HG02763 (cell line): ENCODE measurements at regions not wholly inside any gene's neighbourhood (a gene's known extent, or its start where the extent isn't known, plus 50 kb on each side); places are given as distances from the start of the nearest gene placed in this dataset.

Experiments used
- ATAC-seq: cut with Tn5 transposase; IDR thresholded peaks from one replicate; pipeline ENCODE4 v1.9.1; 2021; ENCODE audit warnings: mild to moderate bottlenecking, moderate library complexity; ENCODE audit not compliant: unreplicated experiment

DNA sequence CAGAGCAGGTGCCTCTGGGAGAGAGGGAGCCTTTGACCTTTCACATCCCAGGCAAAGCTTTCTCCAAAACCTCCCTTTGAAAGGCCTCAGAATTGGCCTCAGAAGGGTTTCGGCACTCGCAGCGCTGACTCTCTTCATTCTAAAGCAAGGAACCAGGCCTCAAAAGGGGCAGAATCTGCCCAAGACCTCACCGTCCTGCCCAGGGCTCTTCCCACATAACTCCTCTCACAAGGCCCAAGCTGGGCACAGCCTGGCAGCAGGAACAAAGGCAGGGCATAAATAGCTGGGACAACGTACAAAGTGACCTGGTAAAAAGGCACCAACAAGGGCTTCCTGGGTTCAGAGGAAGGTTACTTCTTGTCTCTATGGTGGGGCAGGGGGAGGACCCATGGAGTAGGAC is 166.3 kb upstream of the FSTL4 start:
- no peak for ATAC-seq

DNA sequence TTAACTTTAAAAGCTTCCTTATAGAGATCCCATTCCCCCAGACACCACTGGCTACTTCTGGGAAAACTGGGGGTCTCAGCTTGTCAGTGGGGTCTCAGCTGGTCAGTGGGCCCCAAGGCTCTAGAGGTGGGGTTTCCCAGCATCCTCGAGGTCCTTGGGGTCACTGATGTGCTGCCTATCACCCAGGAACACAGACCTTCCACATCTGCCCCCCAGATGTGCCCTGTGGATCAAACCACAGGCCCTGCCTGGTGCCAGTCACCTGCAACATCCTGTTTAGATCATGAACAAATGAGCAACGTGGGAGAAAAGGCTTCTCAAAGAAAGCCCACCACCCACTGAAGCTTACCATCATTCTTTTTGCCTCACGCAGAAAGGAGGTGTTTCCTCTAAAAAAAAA is 165.6 kb upstream of the FSTL4 start:
- no peak for ATAC-seq

DNA sequence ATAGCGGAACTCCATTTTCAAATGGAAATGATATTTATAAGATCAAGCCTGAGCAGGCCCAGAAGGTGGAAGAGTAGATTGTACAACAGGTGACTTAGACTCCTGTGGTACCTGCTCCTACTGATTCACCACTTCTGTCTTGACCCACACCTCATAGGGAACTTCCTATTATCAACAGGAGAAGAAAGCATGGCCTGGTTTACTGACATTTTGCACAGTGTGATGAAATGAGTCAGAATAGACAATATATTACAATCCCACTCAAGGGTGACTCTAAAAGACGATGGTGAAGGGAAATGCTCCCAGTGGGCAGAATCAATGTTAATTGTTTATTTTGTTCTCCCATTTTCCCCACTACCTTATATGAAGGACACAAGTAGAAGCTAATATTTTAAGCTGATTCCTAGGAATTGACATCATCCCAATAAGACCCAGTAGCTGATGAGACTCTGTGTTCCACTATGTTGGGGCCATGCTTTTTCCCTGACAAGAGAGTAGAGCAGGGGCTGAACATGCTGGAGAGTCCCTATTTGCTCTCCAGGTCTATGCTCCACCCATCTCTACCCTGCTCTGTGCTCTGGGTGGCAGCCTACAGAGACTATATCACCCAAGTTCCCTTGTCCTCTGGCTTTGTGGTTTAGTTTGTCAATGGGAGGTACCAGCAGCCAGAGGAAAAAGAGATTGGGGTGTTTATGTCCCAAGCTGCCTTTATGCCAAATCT is 163.4 kb upstream of the FSTL4 start:
- no peak for ATAC-seq

DNA sequence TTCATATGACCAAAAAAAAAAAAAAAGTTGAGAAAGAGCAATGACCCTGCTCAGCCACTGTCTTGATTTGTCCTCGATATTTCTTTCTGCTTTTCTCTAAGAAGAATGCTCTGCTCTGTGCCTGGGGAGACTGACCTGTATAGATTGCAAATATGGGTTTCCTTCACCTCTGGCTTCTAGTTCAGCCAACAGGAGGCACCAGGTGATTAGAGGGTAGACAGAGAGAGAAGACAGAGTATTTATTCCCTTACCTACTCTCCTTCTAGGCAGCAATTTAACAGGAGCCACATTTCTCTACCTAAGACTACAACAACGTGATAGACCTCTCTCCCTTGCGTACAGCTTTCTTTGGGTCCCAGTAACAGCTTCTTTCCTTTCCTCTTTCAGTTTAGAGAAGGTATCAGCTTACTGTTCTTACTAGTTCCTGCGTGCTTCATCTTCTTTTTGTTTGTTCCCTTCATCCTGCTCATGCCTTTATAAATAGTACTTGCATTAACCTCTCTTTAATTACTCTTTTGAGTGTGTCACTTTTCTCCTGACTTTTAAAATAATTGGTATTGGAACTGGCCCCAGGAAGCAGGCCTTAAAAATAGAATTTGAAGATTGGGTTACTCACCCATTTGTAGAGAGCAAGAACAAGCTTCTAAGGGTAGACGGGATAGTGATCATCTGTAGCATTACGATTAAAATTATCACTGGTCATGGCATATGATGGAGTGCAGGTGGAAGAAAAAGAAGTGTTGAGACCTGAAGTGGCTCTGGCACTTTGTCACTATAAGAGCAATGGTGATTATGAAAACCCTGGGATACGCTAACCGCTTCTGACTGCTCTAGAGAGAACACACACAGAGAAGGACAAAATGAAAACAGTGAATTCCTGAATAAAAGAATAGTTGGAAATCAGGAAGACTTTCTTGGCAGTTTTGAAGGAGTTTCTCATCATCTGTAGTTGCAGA is 161.2 kb upstream of the FSTL4 start:
- no peak for ATAC-seq

DNA sequence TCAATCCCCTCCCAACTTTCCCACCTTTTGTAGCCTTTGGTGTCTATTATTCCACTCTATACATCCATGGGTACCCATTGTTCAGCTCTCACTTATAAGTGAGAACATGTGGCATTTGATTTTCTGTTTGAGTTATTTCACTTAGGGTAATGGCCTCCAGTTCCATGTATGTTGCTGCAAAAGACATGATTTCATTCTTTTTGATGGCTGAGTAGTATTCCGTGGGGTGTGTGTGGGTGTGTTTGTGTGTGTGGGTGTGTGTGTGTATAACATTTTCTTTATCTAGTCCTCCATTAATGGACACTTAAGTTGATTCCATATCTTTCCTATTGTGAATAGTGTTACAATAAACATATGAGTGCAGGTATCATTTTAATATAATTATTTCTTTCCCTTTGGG is 157.5 kb upstream of the FSTL4 start:
- no peak for ATAC-seq

DNA sequence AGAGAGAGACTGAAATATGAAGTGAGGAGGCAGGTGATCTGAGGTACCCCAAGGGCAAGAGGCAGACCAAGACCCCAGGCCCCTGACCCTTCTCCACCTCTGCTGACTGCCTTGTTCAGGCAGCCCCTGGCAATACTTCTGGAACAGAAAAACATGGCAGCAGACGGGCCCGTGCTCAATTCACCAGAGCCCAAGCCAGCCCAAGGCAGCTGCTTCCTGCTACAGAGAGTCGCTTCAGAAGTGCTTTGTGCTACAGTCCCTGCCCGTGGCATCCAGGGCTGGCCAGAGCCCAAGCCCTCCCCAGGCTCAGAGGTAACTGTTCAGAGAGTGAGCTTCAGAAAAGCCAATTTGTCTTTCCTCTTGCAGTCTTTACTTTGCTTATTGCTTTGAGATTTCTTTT is 151.4 kb upstream of the FSTL4 start:
- ATAC-seq = no peak

DNA sequence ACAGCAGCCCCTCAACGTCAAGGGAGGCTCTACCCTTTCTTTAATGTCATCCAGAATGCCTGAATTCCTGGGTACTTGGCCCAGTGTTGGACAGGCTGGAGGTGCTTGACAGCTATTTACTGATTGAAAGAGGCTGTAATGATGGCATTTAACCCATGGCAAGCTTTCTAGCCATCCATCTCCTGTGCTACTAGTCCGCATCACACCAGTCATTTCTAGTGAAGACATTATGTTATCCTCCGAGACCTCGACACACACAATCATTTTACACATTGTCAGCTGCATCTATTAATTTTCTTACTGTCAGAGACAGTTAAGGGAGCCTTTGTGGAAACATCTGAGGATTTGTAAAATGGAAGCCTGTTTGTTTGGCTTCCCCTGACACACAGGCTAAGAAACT is 149.3 kb upstream of the FSTL4 start:
- ATAC-seq = no peak

DNA sequence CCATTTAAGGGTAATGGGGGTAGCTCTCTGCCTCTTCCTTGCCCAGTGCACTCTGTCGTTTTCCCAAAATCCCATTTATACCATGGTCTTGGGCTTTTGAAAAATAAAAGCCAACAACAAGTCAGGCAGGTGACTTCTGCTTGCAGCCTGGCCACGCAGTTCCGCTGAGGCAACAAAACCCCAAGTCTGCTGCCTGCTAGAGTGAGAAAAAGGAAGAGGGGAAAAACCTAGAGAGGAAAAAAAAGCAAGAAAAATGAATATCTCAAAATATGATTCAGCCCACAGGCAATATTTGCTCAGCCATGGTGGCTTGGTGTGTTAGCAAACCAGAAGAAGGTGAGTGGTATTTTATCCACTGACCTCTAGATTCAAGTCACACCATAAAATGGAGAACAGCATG is 148.2 kb upstream of the FSTL4 start:
- no peak for ATAC-seq

DNA sequence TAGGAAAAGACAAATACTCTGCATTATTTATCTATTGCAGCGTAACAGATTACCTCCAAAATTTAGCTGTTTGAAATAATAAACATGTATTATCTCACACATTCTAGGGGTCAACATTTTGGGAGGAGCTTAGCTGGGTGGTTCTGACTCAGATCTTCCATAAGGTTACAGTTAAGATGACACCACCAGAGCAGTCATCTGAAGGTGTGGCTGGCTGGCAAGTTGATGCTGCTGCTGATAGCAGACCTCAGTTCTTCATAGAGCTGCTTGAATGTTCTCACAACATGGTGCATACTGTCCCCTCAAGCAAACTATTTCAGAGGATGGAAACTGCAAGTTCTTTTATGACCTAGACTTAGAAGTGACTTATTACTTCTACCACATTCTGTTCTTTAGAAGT is 146.3 kb upstream of the FSTL4 start:
- no peak for ATAC-seq

DNA sequence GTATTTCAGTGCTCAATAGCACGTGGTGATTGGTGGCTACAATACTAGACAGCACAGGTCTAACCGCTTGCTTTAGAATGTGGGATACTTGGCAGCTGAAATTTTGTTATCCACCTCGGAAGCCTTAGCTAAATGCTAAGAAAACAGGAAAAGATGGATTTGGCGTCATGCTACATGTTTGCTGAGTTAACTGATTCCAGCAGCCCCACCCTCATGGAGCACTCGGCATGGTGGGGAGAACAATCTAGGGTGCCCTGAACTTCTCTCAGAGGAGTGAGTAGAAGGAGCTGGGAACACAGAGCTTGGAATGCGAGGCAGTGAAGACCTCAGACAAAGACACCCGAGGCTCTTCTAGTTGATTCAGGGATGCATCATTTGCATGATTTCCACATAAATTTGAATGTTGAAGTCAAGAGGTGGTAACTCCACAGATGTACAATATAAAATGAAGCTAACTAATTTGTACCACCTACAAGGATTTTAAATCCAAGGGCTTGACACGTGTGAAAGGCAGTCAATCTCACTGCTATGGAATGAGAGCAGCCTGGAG is 145.1 kb upstream of the FSTL4 start:
- ATAC-seq = no peak

DNA sequence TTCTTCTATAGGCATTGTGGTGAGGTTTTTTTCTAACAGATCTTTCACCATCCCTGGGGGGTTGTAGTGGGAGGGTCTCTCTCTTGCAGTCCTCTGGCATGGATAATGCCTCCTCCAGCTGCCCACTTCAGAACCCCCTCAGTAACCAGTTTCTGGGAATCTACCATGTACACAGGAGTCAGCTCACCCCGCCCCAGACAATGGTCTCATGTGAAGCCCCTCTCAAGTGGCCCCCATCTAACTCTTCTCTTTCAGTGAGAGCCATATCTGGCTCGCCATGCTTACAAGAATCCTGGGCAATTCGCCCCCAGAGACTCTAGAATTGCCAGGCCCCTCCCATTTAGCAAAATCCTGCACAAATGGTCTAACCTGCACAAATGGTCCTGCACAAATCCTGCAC is 144.4 kb upstream of the FSTL4 start:
- no peak for ATAC-seq

DNA sequence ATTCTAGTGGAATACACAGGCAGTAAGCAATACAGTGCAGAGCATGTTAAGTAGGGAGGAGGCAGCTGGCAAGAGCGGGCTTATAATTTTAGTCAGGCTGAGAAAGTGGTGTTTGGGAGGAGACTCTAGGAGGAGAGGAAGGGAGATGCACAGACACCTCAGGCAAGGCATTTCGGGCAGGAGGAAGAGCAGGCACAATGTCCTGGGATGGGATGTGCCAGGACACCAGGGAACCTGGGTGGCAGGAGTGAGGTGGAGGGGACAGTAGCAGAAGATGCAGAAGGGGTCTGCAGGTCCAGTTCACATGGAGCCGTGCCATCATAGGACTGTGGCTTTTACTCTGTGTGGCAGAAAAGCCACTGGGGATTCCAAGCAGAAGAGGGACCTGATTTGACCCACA is 143.7 kb upstream of the FSTL4 start:
- no peak for ATAC-seq

DNA sequence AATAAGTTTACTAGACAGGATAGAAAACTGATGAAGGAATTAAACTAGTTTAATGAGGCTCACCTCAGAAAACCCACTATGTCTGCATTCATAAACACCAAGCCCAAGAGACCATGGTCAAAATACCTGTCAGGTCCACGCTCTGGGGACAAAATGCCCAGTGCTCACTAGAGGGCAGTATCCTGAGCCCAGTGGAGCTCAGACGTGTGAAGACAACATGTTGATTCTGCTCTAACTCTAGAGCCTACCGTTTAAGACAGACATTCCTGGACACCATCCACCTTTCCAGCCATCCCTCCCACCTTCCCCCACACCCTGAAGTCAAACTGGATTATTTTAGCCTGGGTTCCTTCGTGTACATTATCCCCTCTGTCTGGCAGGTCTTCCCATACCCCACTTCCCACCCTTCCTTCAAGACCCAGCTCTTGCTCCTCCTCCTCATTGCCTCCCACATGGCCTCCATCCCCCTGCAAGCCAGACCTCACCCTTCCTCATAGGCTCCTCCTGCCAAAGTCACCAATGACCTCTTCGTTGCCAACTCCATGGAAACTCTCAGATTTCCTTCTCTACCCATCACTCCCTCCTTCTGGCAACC is 142.3 kb upstream of the FSTL4 start:
- ATAC-seq = no peak

DNA sequence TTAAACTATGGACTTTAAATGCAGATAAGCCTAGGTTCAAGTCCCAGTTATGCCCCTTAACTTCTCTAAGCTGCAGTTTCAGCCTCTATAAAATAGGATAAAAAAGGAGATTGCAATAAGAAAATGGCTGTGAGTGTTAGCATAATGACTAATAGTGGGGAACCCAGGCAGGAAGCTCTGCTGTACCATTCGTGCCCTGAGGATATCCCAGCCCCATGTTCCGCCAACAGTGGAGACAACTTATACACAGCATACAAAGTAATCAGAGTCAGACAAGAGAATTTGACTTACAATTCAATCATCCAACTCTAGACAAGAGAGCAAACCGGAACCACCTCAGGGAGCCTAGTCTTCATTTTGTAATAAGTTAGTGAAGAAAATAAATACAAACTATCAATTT is 141.5 kb upstream of the FSTL4 start:
- ATAC-seq = no peak

DNA sequence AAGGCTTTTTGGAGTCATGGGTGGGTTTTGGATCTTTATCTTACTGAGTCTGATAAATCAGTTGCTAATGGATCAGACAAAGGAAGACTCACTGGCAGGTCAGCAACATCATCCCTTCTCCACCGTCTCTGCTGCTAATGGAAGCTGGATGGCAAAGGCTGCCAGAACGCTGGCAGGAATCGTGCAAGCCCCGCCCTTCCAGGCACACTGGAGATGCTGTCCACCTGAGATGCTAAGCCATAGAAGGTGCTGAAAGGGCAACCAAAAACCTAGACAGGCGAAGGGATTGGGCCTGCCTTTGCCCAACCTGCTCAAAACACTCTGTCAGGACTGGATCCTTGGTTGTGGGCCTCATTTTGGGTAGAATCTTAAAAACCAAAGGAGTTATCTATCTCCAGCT is 139.5 kb upstream of the FSTL4 start:
- no peak for ATAC-seq

DNA sequence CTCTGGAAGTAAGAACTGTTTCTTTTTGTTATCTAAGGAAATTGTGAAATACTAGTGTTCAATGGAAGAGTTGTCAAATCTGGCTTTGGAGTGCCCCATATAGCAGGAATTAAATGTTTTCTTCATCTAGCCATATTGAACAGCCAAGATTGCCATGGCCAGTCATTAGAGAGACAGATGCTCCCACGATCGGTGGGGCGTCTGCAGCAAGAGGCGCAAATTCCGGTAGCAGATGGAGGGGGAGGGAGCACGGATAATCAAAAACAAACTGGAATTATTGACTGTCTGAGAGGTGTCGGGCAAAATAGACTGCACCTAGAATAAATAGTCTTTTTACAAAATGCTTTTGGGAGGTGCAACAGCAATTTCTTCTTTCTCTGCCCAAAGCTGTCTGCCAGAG is 139.1 kb upstream of the FSTL4 start:
- no peak for ATAC-seq

DNA sequence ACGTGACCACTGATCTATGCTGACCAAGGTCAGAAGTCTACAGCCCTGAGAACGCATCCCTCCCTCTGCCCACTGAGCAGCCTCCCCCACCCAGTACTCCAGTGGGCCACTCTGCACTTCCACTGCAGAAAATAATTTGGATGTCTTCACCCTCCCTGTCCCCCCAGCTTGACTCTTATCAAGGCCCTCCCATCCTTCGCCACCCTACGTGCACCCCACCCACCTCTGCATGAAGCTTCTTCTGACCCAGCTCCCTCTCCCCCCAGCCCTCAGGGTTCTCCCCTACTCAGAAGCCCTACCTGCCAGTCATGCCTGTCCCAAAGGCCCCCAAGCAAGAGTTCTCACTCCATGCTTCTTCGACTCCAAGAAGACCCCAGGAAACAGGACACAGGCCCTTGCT is 138.5 kb upstream of the FSTL4 start:
- no peak for ATAC-seq

DNA sequence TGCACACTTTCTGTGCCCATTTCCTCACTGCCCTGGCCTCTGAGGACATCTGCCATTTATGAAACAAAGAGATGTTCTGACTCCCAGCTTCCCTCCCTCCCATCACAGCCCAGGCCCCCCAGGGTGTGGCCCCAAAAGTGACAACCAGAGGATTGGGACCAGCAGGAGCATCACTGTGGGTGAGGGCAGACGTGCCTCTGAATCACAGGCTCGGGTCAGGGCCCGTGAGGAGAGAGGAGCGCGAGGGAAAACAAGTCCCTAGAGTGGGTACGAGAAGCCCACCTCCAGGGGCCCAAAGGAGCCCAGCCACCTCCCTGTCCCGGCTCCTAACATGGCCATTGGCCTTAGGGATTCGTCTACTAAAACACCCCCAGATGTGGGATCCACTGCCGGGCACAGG is 138.0 kb upstream of the FSTL4 start:
- ATAC-seq = no peak

DNA sequence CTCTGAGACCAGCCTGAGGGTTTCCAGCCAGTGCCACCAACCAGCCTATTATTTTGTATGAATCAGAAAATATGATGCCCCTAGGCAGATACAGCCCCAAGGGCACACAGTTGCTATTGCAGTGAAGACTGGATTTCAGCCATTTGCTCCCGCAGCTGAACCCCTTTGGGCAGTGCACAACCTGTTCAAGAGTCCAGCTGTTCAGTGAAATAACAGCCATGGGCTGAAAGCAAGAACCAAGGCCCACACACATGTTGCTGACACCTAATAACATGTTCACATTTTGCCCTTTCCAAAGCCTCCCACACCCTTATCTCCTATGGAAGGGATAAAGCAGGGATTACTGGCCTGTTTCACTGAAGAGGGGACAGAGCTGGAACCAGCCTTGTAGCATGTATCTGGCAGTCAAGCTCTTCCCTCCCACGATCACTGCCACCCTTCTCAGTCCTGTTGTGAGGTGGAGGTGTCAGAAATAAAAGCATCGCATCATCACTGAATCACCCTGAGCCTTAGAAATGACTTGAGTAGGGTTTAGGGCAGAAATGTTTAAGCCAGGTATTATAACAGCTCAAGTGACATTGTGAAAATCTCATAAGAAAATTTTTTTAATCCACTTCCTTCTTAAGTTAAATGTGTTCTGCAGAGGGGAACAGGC is 137.1 kb upstream of the FSTL4 start:
- no peak for ATAC-seq

DNA sequence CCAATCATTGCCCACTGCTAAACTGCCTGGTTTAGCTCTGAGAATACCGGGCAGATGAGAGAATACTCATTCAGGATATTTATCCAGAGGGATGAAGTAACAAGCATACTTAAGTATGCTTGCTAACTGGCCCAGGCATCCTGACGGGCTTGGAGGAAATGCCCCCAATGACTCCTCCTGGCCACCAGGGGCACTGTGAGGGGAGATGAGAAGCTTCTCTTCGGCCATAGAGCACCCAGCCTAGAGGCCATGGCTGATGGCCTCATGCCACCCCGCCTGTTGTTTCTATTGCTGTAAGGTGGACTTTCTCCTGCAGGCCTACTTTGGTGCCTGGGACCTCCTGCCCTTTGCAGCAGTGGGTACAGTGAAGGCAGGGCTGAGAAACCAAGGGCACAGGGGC is 134.5 kb upstream of the FSTL4 start:
- no peak for ATAC-seq

DNA sequence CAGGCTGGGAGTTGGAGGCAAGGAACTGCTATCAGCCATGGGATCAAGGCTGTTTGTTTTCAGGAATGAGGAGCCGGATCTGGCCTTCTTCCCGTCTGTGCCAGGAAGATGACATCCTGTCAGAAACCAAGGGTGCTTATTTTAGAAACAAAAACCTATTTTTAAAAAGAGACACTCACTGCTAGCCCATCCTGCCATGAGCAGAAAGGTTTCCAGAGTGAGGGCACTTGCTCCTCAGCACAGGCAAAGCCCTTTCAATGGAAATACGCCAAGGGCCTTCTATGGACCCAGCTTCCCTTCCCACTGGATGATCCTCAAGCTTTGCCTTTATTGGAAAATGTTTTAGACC is 132.6 kb upstream of the FSTL4 start:
- ATAC-seq = no peak
